C4-2B (cell line): ENCODE measurements at regions not wholly inside any gene's neighbourhood (a gene's known extent, or its start where the extent isn't known, plus 50 kb on each side); places are given as distances from the start of the nearest gene placed in this dataset.

Experiments
- ZFX ChIP-seq: fragments of 450-650 bp; IDR thresholded peaks from 2 replicates; pipeline ENCODE4 v1.6.1; 2017
- TF ChIP-seq, protein P1 (sequence below): fragments of 450-650 bp; conservative IDR thresholded peaks from 2 replicates; pipeline ENCODE4 v1.5.1; 2017; ENCODE audit warnings: mild to moderate bottlenecking

DNA sequence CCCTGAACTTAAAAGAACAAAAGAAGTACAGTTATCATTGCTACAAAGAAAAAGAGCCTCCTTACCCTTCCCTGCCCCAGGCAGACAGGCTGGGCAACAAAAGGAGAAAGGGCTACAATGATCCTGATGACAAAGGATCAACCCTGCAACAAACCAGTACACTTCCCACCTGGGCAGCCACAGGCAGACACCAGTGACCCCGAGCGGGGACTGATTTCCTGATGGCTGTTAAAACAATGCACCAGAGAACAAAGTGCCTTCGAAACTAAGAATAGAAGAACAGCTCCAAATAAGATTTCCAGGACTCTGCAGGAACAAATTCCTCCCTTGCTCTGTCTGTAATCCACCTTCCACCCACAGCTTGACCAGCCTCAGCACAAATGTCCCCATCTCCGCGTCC lies 106.3 kb upstream of the ARHGEF3 start:
- TF ChIP-seq, protein P1, sequence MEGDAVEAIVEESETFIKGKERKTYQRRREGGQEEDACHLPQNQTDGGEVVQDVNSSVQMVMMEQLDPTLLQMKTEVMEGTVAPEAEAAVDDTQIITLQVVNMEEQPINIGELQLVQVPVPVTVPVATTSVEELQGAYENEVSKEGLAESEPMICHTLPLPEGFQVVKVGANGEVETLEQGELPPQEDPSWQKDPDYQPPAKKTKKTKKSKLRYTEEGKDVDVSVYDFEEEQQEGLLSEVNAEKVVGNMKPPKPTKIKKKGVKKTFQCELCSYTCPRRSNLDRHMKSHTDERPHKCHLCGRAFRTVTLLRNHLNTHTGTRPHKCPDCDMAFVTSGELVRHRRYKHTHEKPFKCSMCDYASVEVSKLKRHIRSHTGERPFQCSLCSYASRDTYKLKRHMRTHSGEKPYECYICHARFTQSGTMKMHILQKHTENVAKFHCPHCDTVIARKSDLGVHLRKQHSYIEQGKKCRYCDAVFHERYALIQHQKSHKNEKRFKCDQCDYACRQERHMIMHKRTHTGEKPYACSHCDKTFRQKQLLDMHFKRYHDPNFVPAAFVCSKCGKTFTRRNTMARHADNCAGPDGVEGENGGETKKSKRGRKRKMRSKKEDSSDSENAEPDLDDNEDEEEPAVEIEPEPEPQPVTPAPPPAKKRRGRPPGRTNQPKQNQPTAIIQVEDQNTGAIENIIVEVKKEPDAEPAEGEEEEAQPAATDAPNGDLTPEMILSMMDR: no peak
- no peak for TF ChIP-seq ZFX
